Nucleus accumbens (tissue), 56 donors: ENCODE measurements at regions not wholly inside any gene's neighbourhood (a gene's known extent, or its start where the extent isn't known, plus 50 kb on each side); places are given as distances from the start of the nearest gene placed in this dataset.

ENCODE experiments used
- DNase-seq, 56 donors: peaks; one replicate each; lab custom pipeline; 2025; lab: John Stamatoyannopoulos, UW

- DNase-seq = no peak
Observed at GRCh38 chr9:118162716-118163115, 458.5 kb downstream of the TLR4 start.

- DNase-seq = no peak
Observed at GRCh38 chr9:118163751-118164150, 459.5 kb downstream of the TLR4 start.

- no peak for DNase-seq
Observed at GRCh38 chr9:118165451-118165850, 461.2 kb downstream of the TLR4 start.

GRCh38 chr9:118170032-118170955 lies 466.1 kb downstream of the TLR4 start:
- DNase-seq = peak in 52 of 56 donors; percentile 11 to 85 (median 56)

- no peak for DNase-seq
Observed at GRCh38 chr9:118177241-118177640, 473.0 kb downstream of the TLR4 start.

GRCh38 chr9:118183576-118183975 lies 479.4 kb downstream of the TLR4 start:
- no peak for DNase-seq

- no peak for DNase-seq
Observed at GRCh38 chr9:118187408-118187807, 483.2 kb downstream of the TLR4 start.

GRCh38 chr9:118189615-118190014 lies 485.4 kb downstream of the TLR4 start:
- no peak for DNase-seq

GRCh38 chr9:118192807-118193206 lies 488.6 kb downstream of the TLR4 start:
- no peak for DNase-seq

GRCh38 chr9:118209343-118209742 lies 505.1 kb downstream of the TLR4 start:
- no peak for DNase-seq

- no peak for DNase-seq
Observed at GRCh38 chr9:118215549-118215948, 511.3 kb downstream of the TLR4 start.

GRCh38 chr9:118222375-118222774 lies 518.2 kb downstream of the TLR4 start:
- DNase-seq = peak in 22 of 56 donors; percentile 1 to 36 (median 8)

GRCh38 chr9:118223111-118223510 lies 518.9 kb downstream of the TLR4 start:
- no peak for DNase-seq

- DNase-seq = no peak
Observed at GRCh38 chr9:118230329-118230728, 526.1 kb downstream of the TLR4 start.

GRCh38 chr9:118236625-118237024 lies 532.4 kb downstream of the TLR4 start:
- no peak for DNase-seq

- no peak for DNase-seq
Observed at GRCh38 chr9:118238139-118238538, 533.9 kb downstream of the TLR4 start.

- DNase-seq = no peak
Observed at GRCh38 chr9:118252027-118252426, 547.8 kb downstream of the TLR4 start.

- DNase-seq = no peak
Observed at GRCh38 chr9:118262191-118262590, 558.0 kb downstream of the TLR4 start.

GRCh38 chr9:118263949-118264348 lies 559.7 kb downstream of the TLR4 start:
- no peak for DNase-seq

GRCh38 chr9:118268046-118268445 lies 563.8 kb downstream of the TLR4 start:
- peak in 10 of 56 donors; percentile 0 to 19 (median 2) for DNase-seq

GRCh38 chr9:118269623-118270022 lies 565.4 kb downstream of the TLR4 start:
- no peak for DNase-seq

GRCh38 chr9:118271331-118271730 lies 567.1 kb downstream of the TLR4 start:
- DNase-seq = no peak
